HG02571 (cell line): ENCODE measurements at regions not wholly inside any gene's neighbourhood (a gene's known extent, or its start where the extent isn't known, plus 50 kb on each side); places are given as distances from the start of the nearest gene placed in this dataset.
"Not testable (repeated sequence)": the region's sequence is repeated elsewhere in the genome, so short reads cannot be mapped to it uniquely, and the experiment has no call there.

Experiments
- ATAC-seq: cut with Tn5 transposase; IDR thresholded peaks from one replicate; pipeline ENCODE4 v1.9.1; 2021; ENCODE audit warnings: mild to moderate bottlenecking, moderate library complexity; ENCODE audit not compliant: unreplicated experiment

GRCh38 chr18:23311351-23312121 lies 141.6 kb upstream of the RIOK3 start:
- ATAC-seq: no peak

DNA sequence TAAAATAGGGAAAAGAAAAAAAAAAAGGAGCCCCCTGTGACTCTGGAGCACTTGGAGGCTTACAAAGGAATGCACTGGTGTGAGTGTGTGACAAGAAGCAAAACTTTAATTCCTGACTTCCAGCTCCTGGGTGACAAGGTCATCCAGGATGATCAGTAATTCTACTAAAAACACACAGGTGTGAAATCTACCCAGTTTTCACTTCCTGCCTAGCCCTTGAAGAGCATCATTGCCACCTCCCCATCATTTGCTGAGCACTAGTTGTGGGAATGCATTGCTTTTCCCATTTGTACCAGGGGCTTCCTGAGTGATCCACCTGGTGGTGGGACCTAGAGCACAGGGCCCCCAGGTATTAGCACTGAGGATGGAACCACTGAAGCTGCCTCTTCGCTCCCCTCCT lies 139.7 kb upstream of the RIOK3 start:
- ATAC-seq: no peak

DNA sequence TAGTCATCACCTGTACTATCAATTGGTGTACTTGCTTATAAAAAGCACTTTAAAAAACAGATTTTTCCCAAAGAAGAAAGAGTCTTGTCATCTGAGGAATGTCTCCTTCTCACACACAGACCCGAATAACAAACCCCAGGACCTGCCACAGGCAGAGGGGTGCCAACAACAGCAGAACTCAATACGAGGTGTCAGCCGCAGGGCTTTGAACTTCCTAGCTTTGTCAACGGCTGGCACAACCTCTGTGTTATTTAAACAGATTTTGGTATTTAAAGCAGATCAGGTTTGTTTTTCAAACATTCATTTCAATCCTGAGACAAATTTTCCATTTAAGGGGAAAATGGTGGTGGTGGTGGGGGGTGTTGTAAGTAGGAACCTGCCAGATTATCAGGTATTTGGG lies 138.4 kb upstream of the RIOK3 start:
- no peak for ATAC-seq

DNA sequence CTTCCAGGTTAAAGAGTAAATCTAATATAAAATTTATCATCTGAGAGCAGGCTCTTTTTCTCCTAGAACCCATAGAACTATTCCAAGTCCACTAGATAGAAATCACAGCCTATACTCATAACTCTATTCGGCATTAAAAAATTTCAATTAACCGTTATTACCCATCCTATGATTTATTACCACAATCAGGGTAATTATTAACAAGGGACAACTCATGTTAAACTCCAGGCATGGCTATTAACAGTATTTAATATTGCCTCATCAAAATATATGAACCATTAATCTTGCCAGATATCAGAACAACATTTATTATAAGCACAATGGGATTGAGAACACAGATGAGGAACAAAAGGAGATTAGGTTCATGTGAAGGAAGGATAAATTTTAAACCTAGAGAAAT lies 136.8 kb upstream of the RIOK3 start:
- no peak for ATAC-seq

DNA sequence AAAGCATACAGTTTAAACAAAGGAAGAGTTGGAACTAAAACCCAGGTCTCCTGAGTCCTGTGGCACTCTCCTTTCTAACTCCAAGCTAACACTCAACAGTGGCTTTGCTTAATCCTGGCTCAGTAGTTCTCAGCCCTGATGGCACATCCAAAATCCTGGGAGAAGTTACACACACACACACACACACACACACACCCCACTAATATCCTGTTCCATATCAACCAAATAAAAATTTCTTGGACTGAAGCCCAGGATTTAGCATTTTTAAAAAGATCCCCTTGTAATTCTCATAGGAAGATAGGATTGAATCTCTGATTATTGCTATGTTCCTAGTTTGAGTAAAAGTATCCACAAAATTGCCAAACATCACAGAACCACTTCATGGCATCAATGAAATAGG lies 136.1 kb upstream of the RIOK3 start:
- no peak for ATAC-seq

GRCh38 chr18:23317975-23318675 lies 135.0 kb upstream of the RIOK3 start:
- ATAC-seq: no peak

DNA sequence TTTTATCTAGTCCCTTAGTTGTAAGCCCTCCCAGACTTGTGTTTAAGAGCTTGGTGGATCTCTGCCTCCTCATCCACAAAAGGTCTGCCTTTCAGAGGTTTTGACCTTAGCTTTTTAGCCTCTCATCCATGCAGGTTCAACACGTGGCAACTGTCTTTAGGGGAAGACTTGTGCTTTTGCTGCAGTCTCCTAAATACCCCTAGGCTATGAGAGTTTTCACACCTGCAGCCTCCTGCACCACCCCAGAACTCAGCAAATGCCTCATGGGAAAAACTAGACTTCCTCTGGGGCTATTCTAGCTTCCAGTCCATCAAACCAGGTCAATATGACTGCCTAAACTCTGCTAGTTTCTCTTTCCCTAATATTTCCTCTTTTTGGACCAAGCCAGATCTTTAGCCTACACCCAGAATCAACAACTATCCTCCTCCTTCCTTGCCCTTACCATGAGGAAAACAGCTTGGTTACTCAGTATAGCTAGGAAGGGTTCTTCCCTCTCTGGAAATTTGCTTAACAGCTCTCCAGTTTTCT lies 132.3 kb upstream of the RIOK3 start:
- ATAC-seq: no peak

GRCh38 chr18:23321996-23322395 lies 131.1 kb upstream of the RIOK3 start:
- no peak for ATAC-seq

DNA sequence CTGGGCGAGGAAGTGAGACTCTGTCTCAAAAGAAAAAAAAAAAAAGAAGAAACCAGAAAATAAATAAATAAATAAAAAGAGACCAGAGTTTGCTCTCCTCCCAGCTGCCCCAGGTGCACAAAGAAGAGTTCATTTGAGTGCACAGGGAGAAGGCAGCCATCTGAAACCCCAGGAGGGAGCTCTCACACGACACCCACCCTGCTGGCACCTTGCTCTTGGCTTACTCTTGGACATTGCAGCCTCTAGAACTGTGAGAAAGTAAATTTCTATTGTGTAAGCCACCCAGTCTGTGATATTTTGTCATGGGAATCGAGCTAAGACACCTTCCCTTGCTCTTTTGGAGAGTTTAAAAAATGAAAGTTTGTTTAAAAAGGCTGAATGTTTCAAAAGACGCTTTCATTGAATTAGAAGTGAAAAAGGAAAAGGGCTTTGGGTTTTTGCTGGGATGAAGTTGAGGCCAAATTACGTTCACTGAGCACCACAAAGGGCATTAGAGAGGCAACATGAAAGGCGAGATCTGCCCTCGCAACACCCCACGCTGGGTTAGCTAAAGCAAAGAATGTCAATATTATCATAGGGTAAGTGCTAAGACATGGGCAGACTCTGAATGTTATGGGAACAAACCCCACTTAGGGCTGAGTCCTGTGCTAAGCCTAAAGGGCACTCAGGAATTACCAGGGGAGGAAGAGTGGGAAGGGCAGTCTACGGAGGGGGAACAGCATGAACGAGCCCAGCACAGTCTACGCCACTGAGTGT lies 128.9 kb upstream of the RIOK3 start:
- ATAC-seq: no peak

- no peak for ATAC-seq
These were observed 128.2 kb upstream of the RIOK3 start for GRCh38 chr18:23324861-23325260.

DNA sequence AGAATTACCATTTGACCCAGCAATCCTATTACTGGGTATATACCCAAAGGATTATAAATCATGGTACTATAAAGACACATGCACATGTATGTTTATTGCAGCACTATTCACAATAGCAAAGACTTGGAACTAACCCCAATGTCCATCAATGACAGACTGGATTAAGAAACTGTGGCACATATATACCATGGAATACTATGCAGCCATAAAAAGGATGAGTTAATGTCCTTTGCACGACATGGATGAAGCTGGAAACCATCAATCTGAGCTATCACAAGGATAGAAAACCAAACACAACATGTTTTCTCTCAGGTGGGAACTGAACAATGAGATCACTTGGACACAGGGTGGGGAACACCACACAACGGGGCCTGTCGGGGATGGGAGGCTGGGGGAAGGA lies 123.4 kb upstream of the RIOK3 start:
- not testable (repeated sequence) for ATAC-seq

- peak; percentile 88 for ATAC-seq
These were observed 122.7 kb upstream of the RIOK3 start for GRCh38 chr18:23330423-23330822.

GRCh38 chr18:23331091-23331920 lies 121.8 kb upstream of the RIOK3 start:
- ATAC-seq: no peak

- no peak for ATAC-seq
These were observed 120.7 kb upstream of the RIOK3 start for GRCh38 chr18:23332356-23332755.

GRCh38 chr18:23333827-23334226 lies 119.3 kb upstream of the RIOK3 start:
- no peak for ATAC-seq

DNA sequence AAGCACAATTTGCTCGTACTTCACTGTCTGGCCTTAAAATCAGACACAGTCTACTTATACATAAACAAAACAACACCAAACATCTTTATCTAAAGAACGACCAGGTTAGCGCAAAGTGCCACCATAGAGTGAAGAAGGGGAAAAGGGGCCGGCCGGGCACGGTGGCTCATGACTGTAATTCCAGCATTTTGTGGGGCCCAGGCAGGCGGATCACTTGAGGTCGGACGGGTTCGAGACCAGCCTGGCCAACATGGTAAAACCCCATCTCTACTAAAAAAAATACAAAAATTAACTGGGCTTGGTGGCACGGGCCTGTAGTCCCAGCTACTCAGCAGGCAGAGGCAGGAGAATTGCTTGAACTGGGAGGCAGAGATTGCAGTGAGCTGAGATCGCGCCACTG lies 118.5 kb upstream of the RIOK3 start:
- no peak for ATAC-seq

- no peak for ATAC-seq
These were observed 117.0 kb upstream of the RIOK3 start for GRCh38 chr18:23336101-23336500.

DNA sequence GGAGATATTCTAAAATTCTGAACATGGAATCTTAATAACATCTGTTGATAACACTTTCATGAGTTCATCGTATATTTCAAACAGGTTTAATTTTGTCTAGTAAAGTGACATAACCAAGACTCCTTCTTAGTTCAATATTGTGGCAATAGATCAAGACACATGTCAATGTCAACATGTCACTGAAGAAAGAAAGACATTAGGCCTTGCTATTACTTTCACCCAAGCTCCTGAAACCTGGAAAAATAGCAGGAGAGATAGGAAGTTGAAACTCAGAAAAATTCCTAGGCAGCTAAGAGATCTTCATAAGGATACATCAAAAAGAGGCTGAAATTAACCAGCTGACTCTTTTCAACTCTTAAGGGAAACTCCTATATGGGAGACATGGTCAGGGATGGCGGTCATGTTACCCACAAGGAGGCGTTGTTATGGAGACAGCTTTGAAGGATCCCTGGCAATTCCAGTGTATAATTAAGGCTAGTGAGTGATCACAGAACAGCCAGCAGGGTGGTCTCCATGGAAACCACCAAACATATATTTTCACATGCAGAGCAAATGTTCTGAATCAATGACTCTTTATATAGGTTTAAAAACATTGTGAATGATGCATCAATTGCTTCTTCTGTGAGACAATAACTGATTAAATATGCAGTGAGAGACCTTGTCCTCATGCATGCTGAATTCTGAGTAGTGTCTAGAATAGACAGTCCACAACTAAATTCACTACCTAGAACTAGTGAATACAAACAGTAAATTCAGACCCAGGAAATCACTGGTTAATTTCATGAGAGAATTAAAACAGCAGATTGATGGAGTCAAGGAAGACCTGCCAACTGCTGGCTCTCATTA lies 115.3 kb upstream of the RIOK3 start:
- ATAC-seq: no peak

DNA sequence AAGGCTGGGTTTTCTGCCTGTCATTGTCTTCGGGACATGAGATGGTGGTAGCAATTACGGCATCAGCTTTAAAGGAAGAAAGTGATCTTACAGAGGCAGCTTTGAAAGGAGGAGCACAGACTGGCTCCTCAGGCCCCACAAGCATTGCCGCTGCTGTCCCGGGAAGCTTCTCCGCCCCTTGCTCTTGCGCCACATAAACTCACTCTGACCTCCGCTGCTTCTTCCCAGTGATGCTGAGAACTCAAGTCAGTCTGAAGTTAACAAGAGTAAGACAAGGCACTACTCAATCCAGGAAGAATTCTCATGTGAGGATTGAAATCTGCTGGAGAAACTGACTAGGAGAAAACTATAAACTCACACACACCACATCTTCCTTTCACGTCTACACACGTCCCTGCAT lies 112.4 kb upstream of the RIOK3 start:
- no peak for ATAC-seq

- ATAC-seq: no peak
These were observed 111.7 kb upstream of the RIOK3 start for GRCh38 chr18:23341383-23341782.
